NCI-H1417 (cell line): ENCODE measurements at regions not wholly inside any gene's neighbourhood (a gene's known extent, or its start where the extent isn't known, plus 50 kb on each side); places are given as distances from the start of the nearest gene placed in this dataset.
"Not testable (repeated sequence)": the region's sequence is repeated elsewhere in the genome, so short reads cannot be mapped to it uniquely, and the experiment has no call there.

Experiments used
- DNase-seq, 3 experiments: peaks; one replicate each; lab custom pipeline; 2025; lab: John Stamatoyannopoulos, UW

DNA sequence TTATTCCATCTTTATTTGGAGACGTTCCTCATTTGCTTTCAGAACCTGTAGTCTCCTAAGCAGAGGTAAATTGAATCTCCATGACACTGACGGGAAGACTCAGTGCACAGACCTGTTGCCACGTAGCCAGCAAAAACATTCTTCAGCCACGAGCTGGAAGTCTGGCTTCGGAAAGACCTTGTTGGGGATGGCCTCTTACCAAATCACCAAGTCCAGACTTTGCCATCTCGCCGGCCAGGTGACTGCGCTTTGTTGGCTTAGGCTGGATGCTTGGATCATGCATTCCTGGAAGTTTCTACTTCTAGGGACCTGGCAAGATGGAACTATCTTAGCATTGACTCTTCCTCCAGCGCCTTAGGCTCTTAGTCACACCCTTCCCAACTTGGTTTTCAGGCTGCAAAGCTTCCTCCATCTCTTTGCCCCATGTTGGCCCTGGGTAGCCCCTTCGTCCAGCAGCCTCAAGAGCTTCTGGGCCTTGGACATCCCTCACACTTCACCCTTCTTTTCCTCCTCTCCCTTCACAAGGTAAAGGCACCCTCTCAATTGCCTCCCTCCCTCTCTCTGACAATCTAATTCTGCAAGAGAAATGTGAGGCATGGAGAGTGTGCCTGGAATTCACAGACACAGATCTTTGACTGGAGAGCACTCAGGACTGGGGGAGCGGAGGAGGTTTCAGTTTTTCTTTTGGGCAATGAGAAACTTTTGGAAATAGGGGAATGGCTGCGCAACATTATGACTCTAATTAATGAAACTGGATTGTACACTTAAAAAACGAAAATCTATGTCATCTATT is 451.9 kb upstream of the MKI67 start:
- DNase-seq, result no peak

DNA sequence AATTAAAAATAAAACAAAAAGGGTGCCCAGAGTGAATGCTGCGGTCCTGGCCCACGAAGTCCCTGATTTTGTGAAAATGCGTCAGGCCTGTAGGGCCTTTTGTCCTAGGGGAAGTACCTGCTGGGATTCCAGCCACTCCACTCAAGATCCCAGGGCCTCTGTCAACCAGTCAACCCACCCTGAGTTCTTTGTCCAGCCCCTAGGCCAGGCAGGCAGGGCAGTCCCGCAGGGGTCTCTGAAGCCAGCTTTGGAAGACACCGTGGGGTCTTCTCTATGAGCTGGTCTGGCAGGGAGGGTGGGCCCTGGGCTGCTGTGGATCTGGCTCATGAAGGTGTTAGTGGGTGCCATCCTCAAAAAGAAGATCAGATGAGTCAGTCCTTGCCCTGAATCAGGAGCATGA is 452.5 kb upstream of the MKI67 start:
- DNase-seq, result no peak

DNA sequence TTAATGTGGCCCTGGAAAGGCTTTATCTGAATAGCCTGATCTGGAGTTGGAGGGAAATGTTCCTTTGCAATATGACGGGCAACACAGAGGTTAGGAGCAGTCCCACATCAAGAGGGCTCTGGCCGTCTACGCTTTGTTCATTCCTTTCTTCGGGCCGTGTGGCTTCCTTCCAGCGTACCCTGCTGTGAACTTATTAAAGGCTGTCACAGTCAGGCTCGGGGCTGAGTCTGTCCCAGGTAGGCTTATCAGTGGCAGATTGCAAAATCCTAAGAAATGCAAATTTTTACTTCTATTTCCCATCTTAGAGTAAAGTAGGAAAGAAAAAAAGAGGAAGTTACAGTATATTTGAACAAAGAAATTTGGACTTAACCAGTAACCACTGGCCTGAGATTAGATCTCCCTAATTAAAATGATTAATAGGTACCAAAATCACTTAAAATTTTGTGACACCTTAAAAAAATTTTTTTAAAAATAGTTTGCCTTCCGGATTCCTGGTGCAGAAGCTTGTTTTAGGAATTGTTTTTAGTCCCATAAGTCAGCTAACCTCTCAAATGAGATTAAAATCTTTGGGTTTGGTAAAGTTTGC is 453.1 kb upstream of the MKI67 start:
- DNase-seq, result no peak

DNA sequence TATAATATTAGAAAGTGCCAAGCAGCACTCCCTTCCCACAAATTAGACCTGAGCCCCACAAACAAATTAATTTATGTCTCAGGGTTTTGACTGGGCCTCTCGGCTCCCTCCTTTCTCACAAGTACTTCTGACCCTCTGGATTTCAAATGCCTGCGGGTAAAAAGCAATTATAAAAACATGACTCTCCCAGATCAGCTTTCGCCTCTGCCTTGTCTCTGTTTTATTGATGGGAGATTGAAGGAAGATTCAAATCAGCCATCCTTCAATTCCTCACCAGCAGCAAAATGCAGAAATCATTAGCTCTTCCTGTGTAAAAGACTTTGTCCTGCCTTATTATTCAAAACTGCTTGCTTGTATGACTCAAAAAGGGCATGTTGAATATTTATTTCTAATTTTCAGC is 453.7 kb upstream of the MKI67 start:
- no peak for DNase-seq

DNA sequence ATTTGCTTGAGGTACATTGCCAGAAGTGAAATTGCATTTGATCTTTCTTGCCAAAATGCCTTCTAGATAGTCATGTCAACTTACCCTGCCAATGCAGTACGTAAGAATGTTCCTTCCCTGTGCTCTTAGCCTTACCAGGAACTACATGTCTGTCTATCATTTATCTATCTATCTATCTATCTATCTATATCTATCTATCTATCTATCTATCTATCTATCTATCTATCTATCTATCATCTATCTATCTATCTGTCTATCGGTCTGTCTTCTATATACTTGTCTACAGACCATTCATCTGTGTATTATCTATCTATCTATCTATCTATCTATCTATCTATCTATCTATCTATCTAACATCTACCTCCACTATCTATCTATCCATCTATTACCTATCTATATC is 456.9 kb upstream of the MKI67 start:
- not testable (repeated sequence) for DNase-seq

DNA sequence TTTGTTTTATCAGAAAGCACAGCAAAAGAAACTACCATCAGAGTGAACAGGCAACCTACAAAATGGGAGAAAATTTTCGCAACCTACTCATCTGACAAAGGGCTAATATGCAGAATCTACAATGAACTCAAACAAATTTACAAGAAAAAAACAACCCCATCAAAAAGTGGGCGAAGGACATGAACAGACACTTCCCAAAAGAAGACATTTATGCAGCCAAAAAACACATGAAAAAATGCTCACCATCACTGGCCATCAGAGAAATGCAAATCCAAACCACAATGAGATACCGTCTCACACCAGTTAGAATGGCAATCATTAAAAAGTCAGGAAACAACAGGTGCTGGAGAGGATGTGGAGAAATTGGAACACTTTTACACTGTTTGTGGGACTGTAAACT is 460.4 kb upstream of the MKI67 start:
- DNase-seq, result not testable (repeated sequence)

DNA sequence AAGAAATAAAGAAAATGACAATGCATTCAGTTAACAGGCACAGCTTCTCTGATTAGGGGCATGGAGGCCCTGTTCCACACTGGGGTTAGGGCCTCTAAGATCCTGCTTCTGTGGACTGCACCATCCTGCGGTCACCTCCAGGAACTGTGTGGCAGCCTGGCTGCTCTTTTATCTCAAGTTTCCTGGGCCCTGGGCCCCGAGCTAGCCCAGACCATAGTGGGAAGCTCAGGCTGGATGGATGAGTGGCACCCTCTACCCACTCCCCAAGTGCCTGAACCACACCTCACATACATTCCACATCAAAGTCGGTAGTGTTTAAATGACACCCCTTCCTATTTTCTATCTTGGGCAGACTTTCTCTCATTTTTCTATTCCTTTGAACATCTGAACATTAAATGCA is 461.5 kb upstream of the MKI67 start:
- DNase-seq, result no peak

DNA sequence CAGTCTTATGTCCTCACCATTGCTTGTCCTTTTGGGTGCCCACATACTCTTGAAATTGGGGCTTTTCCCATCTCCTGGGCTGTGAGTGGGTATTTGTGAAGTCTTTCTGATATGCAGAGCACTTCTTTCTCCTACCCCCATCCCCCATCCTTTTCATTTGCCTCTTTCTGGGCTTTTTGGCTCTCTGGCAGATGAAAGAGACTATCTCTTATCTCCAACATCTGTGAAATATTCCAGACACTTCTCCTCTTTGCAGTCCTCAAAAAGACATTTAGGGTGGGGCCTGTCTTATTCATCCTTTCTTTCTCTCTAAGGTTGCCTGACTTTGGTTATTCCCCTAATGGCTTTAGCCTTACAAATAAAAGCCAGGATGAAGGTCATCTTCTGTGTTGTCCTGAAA is 462.2 kb upstream of the MKI67 start:
- no peak for DNase-seq

DNA sequence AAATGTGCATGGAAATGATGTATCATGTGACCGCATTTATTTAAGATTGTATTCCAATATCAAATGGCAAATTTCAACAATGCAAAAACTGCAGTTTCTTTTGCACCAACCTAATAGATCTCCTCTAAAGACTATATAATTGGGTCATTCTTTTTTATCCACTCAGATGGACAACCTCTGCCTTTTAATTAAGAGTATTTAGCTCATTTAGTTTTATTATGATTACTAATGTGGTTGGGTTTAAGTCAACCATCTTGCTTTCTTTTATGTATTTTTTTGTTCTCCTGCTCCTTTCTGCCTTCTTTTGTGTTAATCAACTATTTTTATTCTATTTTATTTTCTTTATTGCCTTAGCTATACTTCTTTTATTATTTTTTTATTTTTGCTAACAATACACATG is 468.5 kb upstream of the MKI67 start:
- no peak for DNase-seq

DNA sequence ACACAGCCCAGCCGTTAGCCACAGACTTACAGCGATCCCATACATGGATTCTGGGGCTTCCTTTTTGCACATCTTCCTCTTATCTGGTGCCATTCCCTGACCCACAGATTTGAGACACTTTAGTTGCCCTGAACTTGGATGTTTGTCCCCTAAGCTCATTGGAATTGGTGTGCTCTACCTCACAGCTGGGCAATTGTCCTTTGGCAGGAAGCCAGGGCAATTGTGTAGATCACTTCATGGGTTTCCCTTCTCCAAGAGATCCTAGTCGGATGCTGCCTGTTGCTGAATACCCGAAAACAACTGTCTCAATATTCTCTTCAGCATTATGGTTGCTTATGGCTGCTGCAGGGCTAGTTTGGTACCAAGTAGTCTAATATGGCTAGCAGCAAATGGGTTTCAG is 470.7 kb upstream of the MKI67 start:
- peak in 1 of 3 experiments; percentile 1 for DNase-seq

DNA sequence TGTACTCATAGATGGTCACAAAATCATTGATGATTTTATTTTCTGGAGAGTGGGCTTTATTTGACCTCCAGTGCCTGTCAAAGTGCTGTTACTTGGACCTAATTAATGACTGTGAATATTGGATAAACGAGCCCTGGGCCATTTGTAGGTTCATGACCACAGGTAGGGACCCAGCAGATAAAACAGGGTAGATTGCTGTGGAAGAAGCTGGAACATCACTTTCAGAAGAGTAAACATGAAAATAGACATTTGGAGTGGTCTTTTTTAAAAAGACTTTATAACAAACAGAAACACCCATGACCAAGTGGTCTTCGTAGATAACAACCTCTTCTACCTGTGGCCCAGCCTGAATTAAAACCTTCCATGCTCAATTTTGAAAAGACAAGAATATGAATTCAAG is 472.8 kb upstream of the MKI67 start:
- DNase-seq, result no peak

DNA sequence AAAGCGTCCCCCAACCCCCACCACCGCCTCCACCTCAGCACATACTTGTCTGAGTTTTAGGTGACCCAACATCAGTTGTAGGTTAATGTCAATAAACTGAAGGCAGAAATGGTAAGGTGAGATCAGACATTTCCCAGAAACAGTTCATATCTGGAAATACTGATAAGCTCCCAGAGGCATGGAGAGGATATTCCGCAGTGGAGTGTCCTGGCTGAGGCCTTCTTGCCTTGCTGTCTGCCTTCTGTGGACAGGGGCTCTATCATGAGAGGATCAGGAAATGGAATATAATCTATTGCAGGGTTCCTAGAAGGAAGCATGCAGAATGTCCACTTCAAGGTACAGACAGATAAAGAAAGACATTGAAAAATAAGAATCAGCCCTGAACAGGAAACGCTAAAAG is 473.3 kb upstream of the MKI67 start:
- DNase-seq, result no peak

DNA sequence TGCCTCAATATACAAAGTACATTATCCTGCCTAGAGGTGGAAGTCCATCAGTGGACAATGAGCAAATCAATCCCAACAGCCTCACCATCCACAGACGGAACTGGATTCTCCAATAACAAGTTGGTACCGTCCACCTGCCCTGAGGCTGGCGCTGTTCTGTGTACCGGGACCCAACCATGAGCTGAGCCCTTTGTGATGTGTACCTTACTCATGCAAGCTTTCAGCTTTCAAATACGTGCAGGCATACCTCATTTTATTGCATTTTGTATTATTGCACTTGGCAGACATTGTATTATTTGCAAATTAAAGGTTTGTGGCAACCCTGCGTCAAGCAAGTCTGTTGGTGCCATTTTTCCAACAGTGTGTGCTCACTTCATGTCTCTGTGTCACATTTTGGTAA is 476.0 kb upstream of the MKI67 start:
- DNase-seq, result no peak

DNA sequence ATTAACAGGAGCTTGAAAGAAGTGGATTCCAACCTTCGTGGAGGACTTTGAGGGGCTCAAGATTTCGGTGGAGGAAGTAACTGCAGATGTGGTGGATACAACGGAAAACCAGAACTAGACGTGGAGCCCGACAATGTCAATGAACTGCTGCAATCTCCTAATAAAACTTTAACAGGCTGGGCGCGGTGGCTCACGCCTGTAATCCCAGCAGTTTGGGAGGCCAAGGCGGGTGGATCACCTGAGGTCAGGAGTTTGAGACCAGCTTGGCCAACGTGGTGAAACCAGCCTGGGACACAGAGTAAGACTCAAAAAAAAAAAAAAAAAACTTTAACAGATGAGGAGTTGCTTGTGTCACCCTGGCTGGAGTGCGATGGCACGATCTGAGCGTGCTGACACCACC is 477.8 kb upstream of the MKI67 start:
- no peak for DNase-seq

DNA sequence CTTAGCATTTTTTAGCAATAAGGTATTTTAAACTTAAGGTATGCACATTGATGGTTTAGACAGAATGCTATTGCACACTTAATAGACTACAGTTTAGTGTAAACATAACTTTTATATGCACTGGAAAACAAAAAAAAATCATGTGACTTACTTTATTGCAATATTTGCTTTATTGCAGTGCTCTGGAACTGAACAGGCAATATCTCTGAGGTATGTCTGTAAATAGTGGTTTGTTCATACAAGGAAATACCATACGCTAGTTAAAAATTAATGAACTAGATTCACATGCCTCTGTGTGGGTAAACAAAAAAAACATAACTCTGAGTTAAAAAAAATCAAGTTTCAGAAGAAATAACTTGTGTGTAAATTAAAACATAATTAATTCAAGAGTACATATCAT is 479.0 kb upstream of the MKI67 start:
- DNase-seq, result no peak

DNA sequence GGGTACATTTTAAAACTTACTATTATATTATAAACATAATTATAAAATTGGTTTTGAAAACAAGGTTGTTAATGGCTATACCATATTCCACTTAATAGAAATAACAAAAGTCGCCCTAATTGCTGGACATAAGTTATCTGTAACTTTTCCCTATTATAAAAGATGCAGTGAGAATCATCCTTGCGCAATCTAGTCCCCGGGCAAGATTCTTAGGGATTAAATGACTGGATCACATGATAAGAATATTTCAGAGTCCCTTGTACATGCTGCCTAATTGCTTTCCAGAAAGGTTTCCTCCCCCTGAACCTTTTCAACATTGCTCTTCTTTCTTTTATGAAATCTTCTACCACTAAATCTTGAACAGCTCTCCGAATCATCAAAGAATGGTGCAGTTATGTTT is 479.8 kb upstream of the MKI67 start:
- no peak for DNase-seq

DNA sequence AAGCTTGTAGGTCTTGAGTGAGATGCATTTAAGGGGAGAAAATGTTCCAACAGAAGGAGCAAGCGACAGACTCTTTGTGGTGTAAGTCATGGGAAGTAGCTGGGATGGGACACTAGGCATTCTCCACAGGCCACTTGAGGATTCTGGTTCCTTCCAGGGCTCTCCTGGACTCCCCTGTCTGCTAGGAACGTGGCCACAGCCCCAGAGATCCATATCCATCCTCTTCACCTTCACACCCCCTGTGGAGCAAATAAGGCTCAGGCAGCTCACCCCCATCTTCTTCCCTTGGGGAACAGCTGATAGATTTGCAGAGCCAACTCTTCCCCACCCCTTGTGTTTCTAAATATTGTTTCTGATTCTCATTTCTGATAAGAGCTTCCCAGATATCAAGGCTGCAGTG is 482.6 kb upstream of the MKI67 start:
- DNase-seq, result no peak

DNA sequence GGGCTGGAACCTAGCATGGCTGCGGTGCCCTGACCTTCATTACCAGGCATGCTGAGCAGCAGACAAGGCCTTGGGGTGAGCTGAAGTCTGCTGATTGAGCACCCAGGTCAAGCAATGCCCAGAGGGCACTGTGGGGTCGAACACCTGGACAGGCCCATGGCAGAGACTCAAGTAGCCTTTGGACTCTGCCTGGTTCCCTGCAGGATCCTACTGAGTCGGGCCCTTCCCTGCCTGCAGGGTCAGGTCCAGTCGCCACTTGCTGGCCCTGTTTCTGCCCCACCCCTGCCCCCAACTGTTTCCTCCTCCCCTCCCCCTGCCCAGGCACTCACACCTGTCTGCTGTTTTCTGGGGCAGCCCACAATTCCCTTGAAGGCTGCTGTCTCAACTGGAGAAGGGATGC is 483.2 kb upstream of the MKI67 start:
- no peak for DNase-seq

DNA sequence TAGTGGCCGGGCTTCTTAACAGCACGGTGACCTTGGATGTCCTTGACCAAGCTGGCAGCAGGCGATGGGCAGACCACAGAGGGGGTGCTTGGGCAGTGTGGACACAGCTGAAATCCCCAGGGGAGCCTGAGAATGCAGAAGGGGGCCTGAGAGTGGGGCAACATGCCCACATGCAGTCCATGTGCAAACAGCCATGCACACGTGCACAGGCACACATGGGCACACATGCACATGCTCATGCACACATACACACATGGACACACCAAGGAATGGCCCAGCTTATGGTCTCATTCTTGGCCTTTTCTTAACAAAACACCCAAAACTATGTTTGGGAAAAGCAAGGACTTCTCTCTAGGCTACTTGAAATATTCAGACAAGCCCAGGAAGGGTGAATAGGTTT is 483.9 kb upstream of the MKI67 start:
- no peak for DNase-seq

DNA sequence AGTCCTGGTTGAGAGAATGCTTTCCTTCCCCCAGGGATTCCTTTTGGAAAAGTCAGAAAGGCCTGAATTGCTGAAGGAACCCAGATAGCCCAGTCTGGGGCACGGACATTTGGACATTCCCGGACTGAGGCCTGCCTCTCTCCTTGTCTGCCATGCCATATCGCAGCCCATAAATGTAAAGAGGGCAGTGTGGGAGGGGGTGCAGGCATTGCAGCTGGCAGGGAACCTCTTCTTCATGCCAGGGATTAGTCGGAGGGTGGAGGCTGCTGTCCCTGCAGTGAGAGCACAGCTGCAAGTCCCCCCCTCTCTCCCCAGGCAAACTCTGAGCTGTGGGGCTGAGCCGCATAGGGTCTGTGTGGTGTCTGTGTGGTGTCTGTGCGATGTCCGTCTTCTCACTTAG is 486.0 kb upstream of the MKI67 start:
- DNase-seq, result no peak

DNA sequence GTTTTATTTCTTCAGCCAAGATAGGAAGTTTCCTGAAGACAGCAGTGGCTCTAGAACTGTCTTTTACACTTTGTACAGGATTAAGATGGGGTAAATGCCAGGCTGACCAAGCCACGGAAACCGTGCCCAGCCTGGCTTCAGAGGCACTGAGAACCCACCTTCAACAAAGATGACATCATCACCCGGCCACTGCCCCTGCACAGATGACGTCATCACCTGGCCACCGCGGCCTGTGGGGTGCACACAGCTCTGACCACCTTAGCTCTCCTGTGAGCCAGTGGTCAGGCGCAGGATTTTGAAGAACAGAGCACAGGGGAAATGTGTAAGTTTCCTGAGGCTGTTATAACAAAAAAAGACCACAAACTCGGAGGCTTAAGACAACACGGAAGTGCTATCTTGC is 486.4 kb upstream of the MKI67 start:
- DNase-seq, result no peak

DNA sequence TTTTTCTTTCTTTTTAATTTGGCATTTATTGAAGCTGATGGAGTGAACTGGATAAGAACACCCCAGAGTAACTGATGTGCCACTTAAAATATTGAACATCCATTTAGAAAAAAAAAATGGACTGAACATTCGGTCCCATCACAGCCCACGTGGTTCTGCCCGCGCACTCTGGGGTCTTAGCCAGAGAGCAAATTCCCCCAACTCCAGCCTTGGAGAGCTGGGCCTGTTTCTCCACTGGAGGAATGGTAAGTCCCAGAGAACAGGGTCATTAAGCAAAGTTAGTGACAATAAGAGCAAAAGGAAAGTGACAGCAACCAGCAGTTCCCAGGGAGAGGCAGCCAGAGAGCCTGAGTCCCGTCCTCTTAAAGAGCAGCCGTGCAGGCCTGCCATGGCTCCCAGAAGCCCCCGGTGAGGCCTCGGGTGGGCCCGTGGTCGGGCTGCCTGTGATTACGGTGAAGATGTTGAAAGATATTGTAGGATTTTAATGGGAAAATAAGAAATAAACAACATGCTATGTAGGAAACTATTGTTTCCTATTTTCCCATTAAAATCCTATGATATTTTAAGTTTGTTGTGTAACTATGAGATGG is 487.9 kb upstream of the MKI67 start:
- DNase-seq, result no peak

DNA sequence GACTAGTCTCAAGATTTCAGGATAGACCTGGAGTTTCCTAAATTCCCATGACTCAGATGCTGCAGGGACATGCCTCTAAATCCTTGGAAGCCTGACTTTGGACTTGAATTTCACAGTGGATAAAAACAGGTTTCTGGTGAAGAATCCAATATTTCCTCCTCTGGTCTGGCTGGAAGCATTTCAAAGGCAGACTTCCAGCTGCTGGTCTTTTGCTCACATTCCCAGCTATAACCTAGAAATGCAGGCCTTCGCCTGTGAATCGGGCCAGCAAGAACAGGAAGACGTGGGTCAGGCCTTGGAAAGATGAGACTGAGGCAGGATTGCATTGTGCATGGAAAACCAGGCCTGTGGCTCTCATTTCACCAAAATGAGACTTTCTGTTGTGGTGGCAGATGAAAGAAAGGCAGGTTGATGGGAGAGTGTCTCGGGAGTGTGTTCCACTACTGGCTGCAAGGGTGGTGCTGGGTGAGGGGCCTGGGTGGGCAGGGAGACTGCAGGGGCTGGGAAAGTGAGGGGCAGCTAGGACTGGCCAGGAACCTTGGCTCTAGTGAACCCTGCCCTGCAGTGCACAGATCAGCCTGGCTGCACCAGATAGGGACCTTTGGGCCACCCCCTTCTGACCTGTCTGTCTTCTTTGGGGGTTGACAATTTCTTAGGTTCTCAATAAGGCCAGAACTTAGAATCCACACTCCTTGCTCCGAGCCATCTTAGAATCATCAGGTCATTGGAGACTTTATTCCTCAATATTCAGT is 488.8 kb upstream of the MKI67 start:
- DNase-seq, result no peak
